WERI-Rb-1 (cell line): ENCODE measurements at regions not wholly inside any gene's neighbourhood (a gene's known extent, or its start where the extent isn't known, plus 50 kb on each side); places are given as distances from the start of the nearest gene placed in this dataset.

Experiments
- DNase-seq: peaks from one replicate; pipeline ENCODE4 v3.0.0-alpha.2; 2020
- H3K27ac ChIP-seq: fragments of 250-450 bp; sonication (Bioruptor Pico); 2 replicates; pipeline ENCODE4 v1.5.1; 2020; ENCODE audit warnings: mild to moderate bottlenecking, moderate library complexity
- H3K27me3 ChIP-seq: fragments of 250-450 bp; sonication (Bioruptor Pico); 2 replicates; pipeline ENCODE4 v1.5.1; 2021; ENCODE audit warnings: mild to moderate bottlenecking, low read depth, moderate library complexity; ENCODE audit not compliant: insufficient read depth, severe bottlenecking
- H3K36me3 ChIP-seq: fragments of 250-450 bp; sonication (Bioruptor Pico); 2 replicates; pipeline ENCODE4 v1.5.1; 2020; ENCODE audit warnings: mild to moderate bottlenecking, moderate library complexity
- H3K4me3 ChIP-seq: 2 replicates; pipeline ENCODE4 v1.5.1; 2011; ENCODE audit warnings: low read depth, mild to moderate bottlenecking, control low read depth, low read length
- H3K9me3 ChIP-seq: fragments of 250-450 bp; sonication (Bioruptor Pico); 2 replicates; pipeline ENCODE4 v1.5.1; 2021; ENCODE audit warnings: mild to moderate bottlenecking, moderate library complexity; ENCODE audit not compliant: severe bottlenecking
- TF ChIP-seq, protein P1 (sequence below): IDR thresholded peaks from 2 replicates; pipeline ENCODE4 v1.5.1; 2011; ENCODE audit warnings: low read depth, mild to moderate bottlenecking, control low read depth, inconsistent platforms, low read length

DNA sequence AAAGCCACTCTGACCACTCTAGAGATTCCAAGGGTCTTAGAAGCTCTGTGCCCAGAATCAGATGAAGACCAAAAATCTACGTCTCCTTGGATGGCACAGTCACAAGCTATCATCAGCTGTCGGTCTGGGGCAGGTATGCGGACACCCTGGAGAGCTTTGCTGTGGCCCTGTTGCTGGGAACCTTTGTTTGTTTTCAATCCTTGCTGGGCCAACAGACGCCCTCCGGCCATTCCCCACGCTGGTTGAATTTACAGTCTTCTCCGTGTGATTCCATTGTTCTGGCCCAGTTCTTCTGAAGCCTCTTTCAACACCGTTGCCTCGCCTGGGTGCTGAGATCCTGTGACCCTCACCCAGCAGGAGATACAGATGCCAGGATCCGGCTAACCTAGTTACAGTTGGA lies 149.4 kb upstream of the PFKP start:
- no peaks in the 10 kb centered on the region for H3K27me3 ChIP-seq
- no peak overlapping the region for H3K4me3 ChIP-seq
- TF ChIP-seq, protein P1, sequence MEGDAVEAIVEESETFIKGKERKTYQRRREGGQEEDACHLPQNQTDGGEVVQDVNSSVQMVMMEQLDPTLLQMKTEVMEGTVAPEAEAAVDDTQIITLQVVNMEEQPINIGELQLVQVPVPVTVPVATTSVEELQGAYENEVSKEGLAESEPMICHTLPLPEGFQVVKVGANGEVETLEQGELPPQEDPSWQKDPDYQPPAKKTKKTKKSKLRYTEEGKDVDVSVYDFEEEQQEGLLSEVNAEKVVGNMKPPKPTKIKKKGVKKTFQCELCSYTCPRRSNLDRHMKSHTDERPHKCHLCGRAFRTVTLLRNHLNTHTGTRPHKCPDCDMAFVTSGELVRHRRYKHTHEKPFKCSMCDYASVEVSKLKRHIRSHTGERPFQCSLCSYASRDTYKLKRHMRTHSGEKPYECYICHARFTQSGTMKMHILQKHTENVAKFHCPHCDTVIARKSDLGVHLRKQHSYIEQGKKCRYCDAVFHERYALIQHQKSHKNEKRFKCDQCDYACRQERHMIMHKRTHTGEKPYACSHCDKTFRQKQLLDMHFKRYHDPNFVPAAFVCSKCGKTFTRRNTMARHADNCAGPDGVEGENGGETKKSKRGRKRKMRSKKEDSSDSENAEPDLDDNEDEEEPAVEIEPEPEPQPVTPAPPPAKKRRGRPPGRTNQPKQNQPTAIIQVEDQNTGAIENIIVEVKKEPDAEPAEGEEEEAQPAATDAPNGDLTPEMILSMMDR, result no peak
- H3K36me3 ChIP-seq, result no peaks in the 10 kb centered on the region
- H3K9me3 ChIP-seq, result no peaks in the 10 kb centered on the region
- H3K27ac ChIP-seq, result no peak overlapping the region
- no peak for DNase-seq

DNA sequence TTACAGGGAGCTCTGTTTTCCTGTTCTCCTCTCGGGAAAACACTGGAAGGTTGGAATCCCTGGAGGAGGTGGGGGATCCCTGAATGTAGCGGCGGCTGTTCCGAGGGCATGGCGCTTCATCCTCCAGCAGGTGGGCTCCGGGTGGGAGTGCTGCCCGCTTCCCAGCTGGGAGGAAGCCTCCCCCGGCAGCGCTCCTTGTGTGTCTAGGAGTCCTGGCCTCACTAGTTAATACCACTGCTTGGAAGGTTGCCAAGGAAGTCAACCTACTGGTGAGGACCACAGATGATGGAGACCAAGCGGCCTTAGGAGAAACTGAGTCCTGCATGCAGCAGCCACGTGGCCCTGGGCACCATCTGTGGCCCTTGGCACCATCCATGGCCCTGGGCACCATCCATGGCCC lies 151.9 kb upstream of the PFKP start:
- no peak for DNase-seq
- H3K9me3 ChIP-seq, result no peaks in the 10 kb centered on the region
- no peak overlapping the region for H3K4me3 ChIP-seq
- no peak overlapping the region for H3K27ac ChIP-seq
- no peaks in the 10 kb centered on the region for H3K36me3 ChIP-seq
- TF ChIP-seq, protein P1, result no peak
- no peaks in the 10 kb centered on the region for H3K27me3 ChIP-seq

DNA sequence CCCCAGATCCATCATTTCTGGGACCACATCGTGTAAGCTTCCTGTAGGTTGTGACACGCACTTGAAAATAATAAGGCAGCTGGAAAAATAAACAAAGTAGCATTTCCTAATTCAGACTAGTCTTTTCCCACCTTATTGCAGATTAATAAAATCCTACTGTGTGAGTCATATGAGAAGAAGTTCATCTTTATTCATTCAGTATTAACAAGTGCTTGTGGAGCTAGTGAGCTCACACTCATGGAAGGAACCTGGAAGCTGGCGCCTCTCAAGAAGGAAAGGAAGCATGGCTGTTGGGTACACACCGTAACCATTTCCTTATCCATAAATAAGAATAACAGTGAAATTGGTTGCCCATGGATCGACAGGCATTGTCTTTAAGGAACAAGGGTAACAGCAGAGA lies 152.6 kb upstream of the PFKP start:
- DNase-seq, result no peak
- TF ChIP-seq, protein P1, result no peak
- H3K27ac ChIP-seq, result no peak overlapping the region
- H3K9me3 ChIP-seq, result no peaks in the 10 kb centered on the region
- H3K36me3 ChIP-seq, result no peaks in the 10 kb centered on the region
- no peak overlapping the region for H3K4me3 ChIP-seq
- no peaks in the 10 kb centered on the region for H3K27me3 ChIP-seq

DNA sequence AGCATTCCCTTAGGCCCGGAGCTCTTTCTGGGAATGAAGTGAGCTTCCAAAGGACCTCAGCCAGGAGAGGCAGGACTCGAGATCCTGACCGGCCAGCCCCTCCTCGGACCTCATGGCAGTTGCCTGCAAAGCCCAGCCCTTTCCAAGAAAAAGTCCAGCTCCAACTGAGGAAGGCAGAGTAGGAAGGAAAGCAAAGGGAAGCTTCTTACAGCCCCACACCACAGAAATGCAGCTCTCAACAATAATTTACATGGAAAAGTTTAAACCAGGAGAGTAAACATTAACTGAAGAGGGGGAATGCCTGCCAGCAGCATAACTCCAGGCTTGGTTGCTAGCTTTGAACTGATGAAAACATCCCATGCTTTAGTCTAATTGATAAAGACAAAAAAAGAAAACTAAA lies 153.9 kb upstream of the PFKP start:
- no peak for DNase-seq

DNA sequence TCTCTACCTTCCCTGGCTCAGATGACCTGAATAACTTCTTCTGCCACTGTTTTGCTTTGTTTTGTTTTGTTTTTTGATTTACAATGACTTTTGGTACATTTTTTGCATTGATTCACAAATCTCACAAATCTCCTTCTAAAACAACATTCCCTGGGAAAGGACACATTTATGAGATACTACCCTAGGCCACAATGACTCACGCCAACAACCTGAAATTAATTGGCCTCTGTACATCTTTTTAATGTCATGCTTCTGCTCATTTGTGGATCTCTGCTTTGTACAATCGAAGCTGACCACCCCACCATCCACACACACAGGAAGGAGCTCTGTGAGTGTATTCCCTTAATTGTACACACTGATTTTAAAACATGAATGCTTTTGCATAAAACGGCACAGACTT lies 156.7 kb upstream of the PFKP start:
- DNase-seq, result no peak
- no peaks in the 10 kb centered on the region for H3K27me3 ChIP-seq

More for the DNA sequence above, 153.9 kb upstream of the PFKP start:
- Histone ChIP-seq H3K9me3 (no peaks in the 10 kb centered on the region), H3K27ac (no peak overlapping the region), H3K36me3 (no peaks in the 10 kb centered on the region), H3K4me3 (no peak overlapping the region), H3K27me3 (no peaks in the 10 kb centered on the region)
- TF ChIP-seq, protein P1, result no peak

DNA sequence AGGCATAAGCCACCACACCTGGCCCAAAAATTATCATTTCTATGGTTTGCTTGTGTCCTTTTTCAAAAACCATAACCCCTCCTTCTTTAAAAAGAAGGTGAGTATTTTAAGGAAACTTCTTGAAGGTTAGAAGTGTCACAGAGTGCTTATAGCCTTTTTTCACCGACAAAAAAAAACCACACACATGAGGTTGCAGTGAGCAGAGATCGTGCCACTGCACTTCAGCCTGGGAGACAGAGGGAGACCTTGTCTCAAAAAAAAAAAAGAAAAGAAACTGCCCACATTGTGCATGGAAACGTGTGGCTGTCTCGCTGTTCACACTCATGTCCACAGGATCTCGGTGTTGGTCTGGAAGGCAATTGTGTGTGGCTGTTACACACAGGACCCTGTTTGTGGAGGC lies 157.4 kb upstream of the PFKP start:
- DNase-seq, result no peak
- H3K9me3 ChIP-seq, result no peaks in the 10 kb centered on the region
- TF ChIP-seq, protein P1, result no peak
- H3K27ac ChIP-seq, result no peak overlapping the region
- no peak overlapping the region for H3K4me3 ChIP-seq
- no peaks in the 10 kb centered on the region for H3K27me3 ChIP-seq
- no peaks in the 10 kb centered on the region for H3K36me3 ChIP-seq

More for the DNA sequence above, 156.7 kb upstream of the PFKP start:
- Histone ChIP-seq H3K27ac (no peak overlapping the region), H3K36me3 (no peaks in the 10 kb centered on the region), H3K9me3 (no peaks in the 10 kb centered on the region), H3K4me3 (no peak overlapping the region)
- TF ChIP-seq, protein P1, result no peak
